ENCODE measurements at regions not wholly inside any gene's neighbourhood (a gene's known extent, or its start where the extent isn't known, plus 50 kb on each side); places are given as distances from the start of the nearest gene placed in this dataset.
"Not testable (repeated sequence)": the region's sequence is repeated elsewhere in the genome, so short reads cannot be mapped to it uniquely, and the experiment has no call there.

DNA sequence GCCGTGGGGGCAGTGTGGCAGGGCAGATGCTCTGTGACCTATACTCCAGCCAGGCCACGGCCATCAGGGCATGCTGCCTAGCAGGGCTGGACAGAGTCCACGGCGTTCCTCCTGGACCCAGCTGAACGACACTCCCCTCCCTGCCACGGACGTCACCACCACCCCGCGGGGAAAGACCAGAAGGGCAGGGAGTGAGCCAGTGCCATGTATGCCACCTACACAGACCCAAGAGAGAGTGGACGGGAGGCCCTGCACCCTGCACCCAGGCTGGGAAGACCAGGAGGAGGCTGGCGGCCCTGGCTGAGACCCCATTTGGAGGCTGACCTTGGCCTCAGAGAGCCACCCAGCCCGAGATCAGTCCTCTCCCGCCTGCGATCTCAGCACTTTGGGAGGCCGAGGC lies 101.9 kb downstream of the FAM53A start:
- Histone ChIP-seq H3K9me3 (ENCODE audit: control insufficient read depth, insufficient read depth, low read length) (no peaks in the 10 kb centered on the region; the same call in 1 of the 2 replicates), H3K4me3 (ENCODE audit: low read depth, low read length) (no peak overlapping the region), H3K27ac (ENCODE audit: low read depth, low read length) (no peak overlapping the region), H3K27me3 (ENCODE audit: control insufficient read depth, insufficient read depth, low read length) (peaks cover 19% of the 10 kb centered on the region)
- TF ChIP-seq, protein P1, sequence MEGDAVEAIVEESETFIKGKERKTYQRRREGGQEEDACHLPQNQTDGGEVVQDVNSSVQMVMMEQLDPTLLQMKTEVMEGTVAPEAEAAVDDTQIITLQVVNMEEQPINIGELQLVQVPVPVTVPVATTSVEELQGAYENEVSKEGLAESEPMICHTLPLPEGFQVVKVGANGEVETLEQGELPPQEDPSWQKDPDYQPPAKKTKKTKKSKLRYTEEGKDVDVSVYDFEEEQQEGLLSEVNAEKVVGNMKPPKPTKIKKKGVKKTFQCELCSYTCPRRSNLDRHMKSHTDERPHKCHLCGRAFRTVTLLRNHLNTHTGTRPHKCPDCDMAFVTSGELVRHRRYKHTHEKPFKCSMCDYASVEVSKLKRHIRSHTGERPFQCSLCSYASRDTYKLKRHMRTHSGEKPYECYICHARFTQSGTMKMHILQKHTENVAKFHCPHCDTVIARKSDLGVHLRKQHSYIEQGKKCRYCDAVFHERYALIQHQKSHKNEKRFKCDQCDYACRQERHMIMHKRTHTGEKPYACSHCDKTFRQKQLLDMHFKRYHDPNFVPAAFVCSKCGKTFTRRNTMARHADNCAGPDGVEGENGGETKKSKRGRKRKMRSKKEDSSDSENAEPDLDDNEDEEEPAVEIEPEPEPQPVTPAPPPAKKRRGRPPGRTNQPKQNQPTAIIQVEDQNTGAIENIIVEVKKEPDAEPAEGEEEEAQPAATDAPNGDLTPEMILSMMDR (IDR thresholded peaks at IDR 0.05; ENCODE audit: low read depth, low read length): no peak
- ChIA-PET CTCF (interaction anchor here (0.6 kb wide), 1 partner anchor 33 kb away, joined by 3 read pairs; no protein-coding TSS in a partner anchor), POLR2A (no interaction called here)
- DNase-seq (ENCODE audit: low read depth, low spot score): no peak

DNA sequence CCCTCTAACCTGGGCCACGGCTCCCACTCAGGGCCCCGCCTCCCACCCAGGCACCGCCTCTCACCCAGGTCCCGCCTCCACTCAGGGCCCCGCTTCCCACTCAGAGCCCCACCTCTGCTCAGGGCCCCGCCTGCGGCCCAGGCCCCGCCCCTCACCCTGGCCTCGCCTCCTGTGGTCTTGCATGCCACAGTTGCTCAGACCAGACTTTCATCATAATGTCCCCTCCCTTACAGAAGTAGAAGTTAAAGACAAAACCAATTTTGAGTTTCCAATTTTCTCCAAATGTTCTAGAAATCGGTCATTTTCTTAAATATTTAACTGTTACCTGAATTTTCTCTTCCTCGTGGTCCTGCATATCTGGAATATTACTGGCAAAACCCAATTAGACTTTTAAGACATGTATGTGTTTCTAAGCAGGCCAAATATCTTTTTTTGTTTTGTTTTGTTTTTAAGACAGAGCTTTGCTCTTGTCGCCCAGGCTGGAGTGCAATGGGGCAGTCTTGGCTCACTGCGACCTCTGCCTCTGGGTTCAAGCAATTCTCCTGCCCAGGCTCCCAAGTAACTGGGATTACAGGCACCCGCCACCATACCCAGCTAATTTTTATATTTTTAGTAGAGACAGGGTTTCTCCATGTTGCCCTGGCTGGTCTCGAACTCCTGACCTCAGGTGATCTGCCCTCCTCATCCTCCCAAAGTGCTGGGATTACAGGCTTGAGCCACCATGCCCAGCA lies 102.8 kb downstream of the FAM53A start:
- peaks cover 26% of the 10 kb centered on the region for H3K27me3 ChIP-seq (ENCODE audit: control insufficient read depth, insufficient read depth, low read length)
- POLR2A ChIA-PET; H3K4me3 ChIP-seq (ENCODE audit: low read depth, low read length); H3K27ac ChIP-seq (ENCODE audit: low read depth, low read length); CTCF ChIA-PET; H3K9me3 ChIP-seq (ENCODE audit: control insufficient read depth, insufficient read depth, low read length); DNase-seq (ENCODE audit: low read depth, low spot score): not testable (repeated sequence)

DNA sequence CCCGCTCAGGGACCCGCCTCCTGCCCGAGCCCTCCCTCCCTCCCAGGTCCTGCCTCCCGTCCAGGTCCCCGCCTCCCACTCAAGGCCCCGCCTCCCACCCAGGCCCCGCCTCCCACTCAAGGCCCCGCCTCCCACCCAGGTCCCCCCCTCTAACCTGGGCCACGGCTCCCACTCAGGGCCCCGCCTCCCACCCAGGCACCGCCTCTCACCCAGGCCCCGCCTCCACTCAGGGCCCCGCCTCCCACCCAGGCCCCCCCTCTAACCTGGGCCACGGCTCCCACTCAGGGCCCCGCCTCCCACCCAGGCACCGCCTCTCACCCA lies 103.5 kb downstream of the FAM53A start:
- POLR2A ChIA-PET; H3K27ac ChIP-seq (ENCODE audit: low read depth, low read length); H3K9me3 ChIP-seq (ENCODE audit: control insufficient read depth, insufficient read depth, low read length); H3K4me3 ChIP-seq (ENCODE audit: low read depth, low read length); DNase-seq (ENCODE audit: low read depth, low spot score); CTCF ChIA-PET: not testable (repeated sequence)
- H3K27me3 ChIP-seq (ENCODE audit: control insufficient read depth, insufficient read depth, low read length): peaks cover 32% of the 10 kb centered on the region

DNA sequence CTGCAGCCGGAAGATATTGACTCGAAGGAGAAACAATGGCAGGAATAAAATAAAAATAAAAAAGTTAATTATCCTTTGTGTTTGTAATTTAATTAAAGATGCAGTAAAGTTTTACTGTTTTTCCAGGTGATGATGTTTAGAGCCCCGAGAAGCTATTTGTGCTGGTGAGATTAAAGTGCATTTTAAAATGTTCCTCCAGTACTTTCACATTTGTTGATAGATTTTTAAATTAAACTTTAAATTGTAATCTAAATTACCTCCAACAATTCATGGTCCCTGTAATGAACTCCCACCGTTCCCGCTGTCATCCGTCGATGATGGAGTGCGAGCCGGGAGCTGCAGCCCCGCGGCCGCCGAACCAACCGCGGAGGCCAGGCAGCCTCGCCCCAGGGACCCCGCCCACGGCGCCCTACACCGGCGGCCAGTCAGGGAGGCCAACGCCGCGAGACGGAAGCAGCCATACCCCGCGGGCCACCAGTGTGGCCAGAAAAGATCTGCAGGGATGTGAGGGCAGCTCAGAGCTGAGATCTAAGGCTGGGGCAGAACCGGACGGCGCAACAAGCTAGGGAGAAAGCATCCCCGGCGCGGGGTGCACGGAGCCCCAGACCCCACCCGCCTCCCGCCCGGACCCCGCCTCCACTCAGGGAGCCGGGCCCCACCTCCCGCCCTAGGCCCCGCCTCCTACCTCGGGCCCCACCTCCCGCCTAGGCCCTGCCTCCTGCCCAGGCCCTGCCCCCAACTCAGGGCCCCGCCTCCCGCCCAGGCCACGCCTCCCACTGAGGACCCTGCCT lies 104.0 kb downstream of the FAM53A start:
- TF ChIP-seq, protein P1 (IDR thresholded peaks at IDR 0.05; ENCODE audit: low read depth, low read length): no peak
- no peak overlapping the region for H3K27ac ChIP-seq (ENCODE audit: low read depth, low read length)
- peak overlapping the region; percentile 57 for H3K4me3 ChIP-seq (ENCODE audit: low read depth, low read length)
- ChIA-PET POLR2A (no interaction called here), CTCF (no interaction called here)
- H3K27me3 ChIP-seq (ENCODE audit: control insufficient read depth, insufficient read depth, low read length): peaks cover 37% of the 10 kb centered on the region
- no peaks in the 10 kb centered on the region; the same call in 1 of the 2 replicates for H3K9me3 ChIP-seq (ENCODE audit: control insufficient read depth, insufficient read depth, low read length)
- DNase-seq (ENCODE audit: low read depth, low spot score): no peak

DNA sequence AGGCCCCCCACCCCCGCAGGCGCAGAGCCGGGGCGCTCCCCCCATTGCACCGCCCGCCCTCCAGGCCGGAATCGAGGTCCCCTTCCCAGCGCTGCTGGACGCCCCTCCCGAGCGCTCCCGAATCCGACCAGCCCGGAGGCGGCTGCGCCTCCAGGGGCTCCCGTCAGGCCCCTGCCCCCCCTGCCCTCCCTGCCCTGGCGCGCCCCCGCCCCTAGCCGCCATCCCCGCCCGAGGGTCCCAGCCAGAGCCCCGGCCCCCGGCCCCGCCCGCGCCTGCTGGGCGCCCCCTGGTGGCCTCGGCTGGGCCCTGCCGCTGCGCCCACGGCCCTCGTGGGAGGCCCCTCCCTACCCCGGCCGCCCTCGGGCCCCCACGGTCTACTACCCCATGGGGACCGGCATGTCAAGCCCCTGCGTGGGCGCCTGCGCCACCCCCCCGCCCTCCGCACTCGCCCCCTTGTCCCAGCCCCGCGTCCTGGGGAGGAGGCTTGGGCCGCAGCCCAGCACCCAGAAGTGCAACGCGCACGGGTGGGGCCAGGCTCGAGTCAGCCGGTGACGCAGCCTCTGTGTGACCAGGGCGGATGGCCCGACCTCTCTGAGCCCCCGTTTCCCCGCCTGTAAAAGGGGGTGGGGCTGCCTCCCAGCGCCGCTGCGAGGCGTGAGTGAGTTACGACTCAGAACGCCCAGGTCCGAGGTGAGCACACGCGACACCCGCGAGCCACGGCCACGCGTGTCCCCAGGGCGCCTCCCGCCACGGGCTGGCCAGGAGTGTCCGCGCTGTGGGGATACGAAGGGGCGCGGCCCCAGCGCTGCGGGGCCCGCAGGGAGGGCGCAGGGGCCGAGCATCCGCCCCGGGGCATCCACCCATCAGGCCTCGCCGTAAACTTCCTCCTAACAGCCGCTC lies 104.9 kb downstream of the FAM53A start:
- Histone ChIP-seq H3K27me3 (ENCODE audit: control insufficient read depth, insufficient read depth, low read length) (peaks cover 46% of the 10 kb centered on the region), H3K9me3 (ENCODE audit: control insufficient read depth, insufficient read depth, low read length) (no peaks in the 10 kb centered on the region; the same call in 1 of the 2 replicates), H3K4me3 (ENCODE audit: low read depth, low read length) (peak overlapping the region; percentile 57), H3K27ac (ENCODE audit: low read depth, low read length) (no peak overlapping the region)
- TF ChIP-seq, protein P1 (IDR thresholded peaks at IDR 0.05; ENCODE audit: low read depth, low read length): peak; percentile 29
- no peak for DNase-seq (ENCODE audit: low read depth, low spot score)
- ChIA-PET CTCF (no interaction called here), POLR2A (no interaction called here)

Measured in AG04450 (cell line).